Ovary (tissue), 7 donors: ENCODE measurements at regions not wholly inside any gene's neighbourhood (a gene's known extent, or its start where the extent isn't known, plus 50 kb on each side); places are given as distances from the start of the nearest gene placed in this dataset.

Experiments
- DNase-seq, 5 donors: peaks; one replicate each; pipeline ENCODE4 v3.0.0-alpha.2; 2019 to 2020
- H3K27ac ChIP-seq, 2 donors: fragments of 200-600 bp; one replicate each; pipeline versions ENCODE4 v1.5.1 to v1.8.0; 2019 to 2022
- H3K27me3 ChIP-seq: fragments of 200-600 bp; one replicate; pipeline ENCODE4 v1.8.0; 2022
- H3K36me3 ChIP-seq: fragments of 200-600 bp; sonication (generic); one replicate; pipeline ENCODE4 v1.5.1; 2019
- H3K4me1 ChIP-seq: one replicate; pipeline ENCODE4 v1.8.1; 2013; ENCODE audit warnings: mild to moderate bottlenecking, moderate library complexity; ENCODE audit not compliant: insufficient read depth
- H3K4me3 ChIP-seq: fragments of 200-600 bp; sonication (generic); one replicate; pipeline ENCODE4 v1.5.1; 2017
- H3K9me3 ChIP-seq, 2 donors: fragments of 200-600 bp in 1 of 2; sonication (generic) in 1 of 2; one replicate each; pipeline versions ENCODE4 v1.5.1 to v1.8.1; 2013 to 2019; ENCODE audit warnings: mild to moderate bottlenecking in 1 of 2, moderate library complexity in 1 of 2
- EP300 ChIP-seq: sonication (generic); formaldehyde crosslinking; IDR thresholded peaks from one replicate; pipeline ENCODE4 v1.6.1; 2017; ENCODE audit warnings: antibody characterized with exemption
- POLR2A ChIP-seq: fragments of 450-650 bp; IDR thresholded peaks from one replicate; pipeline ENCODE4 v1.6.1; 2017; ENCODE audit warnings: antibody characterized with exemption, mild to moderate bottlenecking, moderate library complexity
- WGBS, 3 donors: extraction: QIAGEN DNeasy Blood & Tissue Kit in 1 of 3; methylation state at CpG; one replicate each; pipeline versions ENCODE4 v1.1.5 to v1.1.7; 2013 to 2017; 5-methylcytosine and 5-hydroxymethylcytosine counted together
- intact Hi-C, 4 donors: fragments of 100-400 bp; cut with DNase I; formaldehyde crosslinking; loops; one replicate each; pipeline versions ENCODE4 v1.11.0 to v1.15.1; 2022 to 2023
- TF ChIP-seq, protein P1 (sequence below), 3 donors: fragments of 450-650 bp in 2 of 3; fragments of 200-600 bp in 1 of 3; IDR thresholded peaks; one replicate each; pipeline versions ENCODE4 v1.5.1 to v1.8.0; 2016 to 2022; ENCODE audit warnings: antibody characterized with exemption in 3 of 3, mild to moderate bottlenecking in 1 of 3
- donor health status: DM: no; HTN: no; CAD: no; lungs with moderate emphysema.
- donor health status: DM: no; HTN: no; CAD: no.
- donor health status: Bipolar disorder and iron deficiency.
- donor health status: DM: no; HTN: no; CAD: no.
- donor health status: DM: yes; HTN: yes; CAD: no.

DNA sequence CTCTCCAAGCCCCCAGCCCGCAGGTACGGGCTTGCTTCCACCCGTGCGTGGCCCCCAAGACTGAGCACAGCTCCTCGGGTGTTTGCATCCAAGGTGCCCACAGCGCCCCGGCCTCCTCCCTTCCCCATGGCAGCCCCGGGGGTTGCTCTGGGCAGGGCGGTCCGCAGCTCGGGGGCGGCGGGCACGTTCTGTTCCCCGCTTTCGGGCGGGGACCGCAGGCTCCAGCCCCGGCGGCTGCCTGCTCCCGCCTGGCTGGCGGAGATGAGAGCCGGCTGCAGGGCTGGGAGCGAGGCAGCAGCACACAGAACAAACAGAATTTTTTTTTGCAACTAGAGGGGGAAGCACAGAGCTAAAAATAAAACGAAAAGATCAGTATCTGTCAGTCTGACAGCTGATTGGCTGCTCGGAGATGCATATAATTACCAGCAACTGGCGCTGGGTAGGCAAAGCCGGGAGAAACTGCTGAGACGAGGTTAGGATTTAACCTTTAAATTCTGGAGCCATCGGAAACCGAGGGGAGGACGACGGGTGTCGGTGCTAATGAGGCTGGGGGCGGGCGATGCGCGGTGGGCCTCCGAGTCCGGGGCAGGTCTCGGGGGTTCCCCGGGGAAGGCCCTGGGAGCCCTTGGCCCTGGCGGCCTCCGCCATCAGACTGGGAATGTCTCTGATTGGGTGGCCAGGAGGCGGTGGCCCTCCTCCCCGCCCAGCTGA, 142.7 kb upstream of the IER5L start:
- 10 to 11% (median 11%) methylated on average over 42 to 46 of the region's 46 CpGs for WGBS, 3 donors
- H3K36me3 ChIP-seq: no peaks in the 10 kb centered on the region
- H3K27me3 ChIP-seq: no peaks in the 10 kb centered on the region
- peak; percentile 62 to 84 (median 64) for DNase-seq
- peak overlapping the region; percentile 34 for H3K4me3 ChIP-seq
- intact Hi-C loops: loop anchor here (5.0 to 10.0 kb wide), 5 partner anchors 143 to 294 kb away; partner anchors contain the start of gene IER5L (in 1 of the 4)
- H3K27ac ChIP-seq: peak overlapping the region; percentile 88 to 94
- peaks cover 35% of the 10 kb centered on the region for H3K4me1 ChIP-seq
- no peak for TF ChIP-seq POLR2A
- TF ChIP-seq, protein P1, sequence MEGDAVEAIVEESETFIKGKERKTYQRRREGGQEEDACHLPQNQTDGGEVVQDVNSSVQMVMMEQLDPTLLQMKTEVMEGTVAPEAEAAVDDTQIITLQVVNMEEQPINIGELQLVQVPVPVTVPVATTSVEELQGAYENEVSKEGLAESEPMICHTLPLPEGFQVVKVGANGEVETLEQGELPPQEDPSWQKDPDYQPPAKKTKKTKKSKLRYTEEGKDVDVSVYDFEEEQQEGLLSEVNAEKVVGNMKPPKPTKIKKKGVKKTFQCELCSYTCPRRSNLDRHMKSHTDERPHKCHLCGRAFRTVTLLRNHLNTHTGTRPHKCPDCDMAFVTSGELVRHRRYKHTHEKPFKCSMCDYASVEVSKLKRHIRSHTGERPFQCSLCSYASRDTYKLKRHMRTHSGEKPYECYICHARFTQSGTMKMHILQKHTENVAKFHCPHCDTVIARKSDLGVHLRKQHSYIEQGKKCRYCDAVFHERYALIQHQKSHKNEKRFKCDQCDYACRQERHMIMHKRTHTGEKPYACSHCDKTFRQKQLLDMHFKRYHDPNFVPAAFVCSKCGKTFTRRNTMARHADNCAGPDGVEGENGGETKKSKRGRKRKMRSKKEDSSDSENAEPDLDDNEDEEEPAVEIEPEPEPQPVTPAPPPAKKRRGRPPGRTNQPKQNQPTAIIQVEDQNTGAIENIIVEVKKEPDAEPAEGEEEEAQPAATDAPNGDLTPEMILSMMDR (IDR thresholded peaks at IDR 0.05): peak in 1 of 3 donors; percentile 26
- TF ChIP-seq EP300: no peak
- H3K9me3 ChIP-seq: no peaks in the 10 kb centered on the region

DNA sequence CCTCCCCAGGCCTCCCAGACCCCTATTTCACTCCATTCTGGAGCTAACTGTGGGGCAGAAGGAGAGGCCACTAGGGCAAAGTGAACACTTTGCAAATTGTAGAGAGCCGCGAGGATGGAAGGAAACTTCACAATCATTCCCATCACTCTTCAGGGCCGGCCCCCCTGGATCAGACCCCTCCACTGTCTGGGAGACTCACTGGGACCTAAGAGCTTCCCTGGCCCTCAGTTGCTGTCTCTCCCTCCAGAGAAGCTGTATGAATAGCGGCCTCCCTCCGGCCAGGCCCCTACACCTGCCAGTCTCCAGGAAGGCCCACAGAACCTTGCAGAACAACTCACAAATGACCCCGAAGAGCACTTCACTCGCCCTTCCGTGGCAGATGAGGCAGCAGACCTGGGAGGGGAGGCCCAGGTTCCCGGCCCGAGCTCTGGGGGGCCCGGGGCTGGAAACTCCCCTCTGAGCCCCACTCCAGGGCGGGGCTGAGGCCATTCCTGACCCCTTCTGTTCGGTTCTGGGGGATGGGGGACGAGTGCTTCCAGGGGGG, 141.9 kb upstream of the IER5L start:
- Histone ChIP-seq H3K36me3 (no peaks in the 10 kb centered on the region), H3K4me1 (peaks cover 37% of the 10 kb centered on the region), H3K9me3 (no peaks in the 10 kb centered on the region), H3K4me3 (peak overlapping the region; percentile 34), H3K27me3 (no peaks in the 10 kb centered on the region), H3K27ac (peak overlapping the region; percentile 88 to 94)
- TF ChIP-seq POLR2A (no peak), EP300 (no peak)
- TF ChIP-seq, protein P1 (IDR thresholded peaks at IDR 0.05): no peak
- intact Hi-C loops: loop anchor here (2.0 to 10.0 kb wide), 11 partner anchors 63 to 295 kb away; partner anchors contain the start of gene IER5L (in 2 of the 4)
- WGBS, 3 donors: 29 to 40% (median 30%) methylated on average over 14 of the region's 14 CpGs
- peak in 2 of 5 donors; percentile 22 to 47 for DNase-seq

DNA sequence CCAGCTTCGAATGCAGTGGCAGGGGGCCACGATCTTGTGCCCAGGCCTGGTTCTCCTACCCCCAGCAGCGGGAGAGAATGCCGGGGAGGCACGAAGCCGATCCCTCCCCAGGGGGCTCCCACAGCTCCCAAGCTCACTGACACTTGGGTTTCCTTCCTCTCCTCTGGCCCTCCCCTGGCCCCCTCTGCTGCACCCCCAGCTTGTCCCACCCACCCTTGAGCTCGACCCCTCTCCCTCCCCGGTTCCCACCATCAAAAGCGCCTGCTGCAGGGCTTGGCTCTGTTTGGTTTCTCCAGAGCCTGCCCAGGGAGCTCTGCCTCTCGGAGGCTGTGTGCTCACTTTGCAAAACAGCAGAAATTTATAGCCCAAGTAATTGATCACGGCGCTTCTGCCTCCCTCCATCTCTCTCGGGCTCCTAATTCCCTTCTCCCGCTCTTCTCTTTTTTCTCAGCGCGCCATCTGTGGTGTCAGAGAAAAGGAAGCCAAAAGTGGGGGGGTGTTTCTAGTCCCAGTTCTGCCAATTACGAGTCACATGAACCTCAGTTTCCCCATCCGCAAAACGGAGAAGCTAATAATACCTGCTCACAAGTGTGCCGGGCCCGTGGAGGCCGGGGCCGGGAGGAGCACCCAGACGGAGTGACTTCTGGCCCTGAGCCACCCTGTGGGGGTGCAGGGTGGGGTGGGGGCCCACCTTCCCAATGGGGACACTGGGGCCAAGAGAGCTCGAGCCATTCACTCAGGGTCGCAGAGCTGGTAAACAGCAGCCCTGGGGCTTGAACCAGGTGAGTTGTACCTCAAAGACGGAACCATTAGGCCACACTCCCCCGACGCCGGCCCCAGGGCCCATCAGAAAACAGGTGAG, 141.2 kb upstream of the IER5L start:
- H3K36me3 ChIP-seq: no peaks in the 10 kb centered on the region
- H3K27me3 ChIP-seq: no peaks in the 10 kb centered on the region
- no peak overlapping the region for H3K4me3 ChIP-seq
- peaks cover 43% of the 10 kb centered on the region for H3K4me1 ChIP-seq
- H3K9me3 ChIP-seq: no peaks in the 10 kb centered on the region
- 68 to 81% (median 79%) methylated on average over 30 of the region's 30 CpGs for WGBS, 3 donors
- peak; percentile 18 to 67 (median 59) for DNase-seq
- intact Hi-C loops: loop anchor here in 3 of 4 donors (2.0 to 10.0 kb wide), 7 partner anchors 62 to 293 kb away; partner anchors contain the start of gene IER5L (in 1 of the 3)
- TF ChIP-seq, protein P1 (IDR thresholded peaks at IDR 0.05): no peak
- TF ChIP-seq POLR2A: no peak
- TF ChIP-seq EP300: no peak
- peak overlapping the region; percentile 88 to 94 for H3K27ac ChIP-seq
